HCT116 (cell line): ENCODE measurements at regions not wholly inside any gene's neighbourhood (a gene's known extent, or its start where the extent isn't known, plus 50 kb on each side); places are given as distances from the start of the nearest gene placed in this dataset.

ENCODE experiments used
- ATAC-seq: fragments of 200-7000 bp; cut with Tn5 transposase; 2 replicates; pipeline ENCODE4 v1.9.1; 2020; ENCODE audit warnings: mild to moderate bottlenecking, moderate library complexity
- BruUV-seq: library from RNA; stranded (reverse); fragments of 400-500 nt; replicated peaks from 2 replicates; lab custom pipeline; 2021; lab: Mats Ljungman, UMichigan
- CTCF ChIA-PET: fragments of 300-600 bp; sonication (Branson Sonifier 250); formaldehyde crosslinking; loops from one replicate; lab custom pipeline; 2021; ENCODE audit warnings: antibody characterized with exemption; lab: Charles Lee
- POLR2A ChIA-PET: fragments of 300-600, 350-600 bp; sonication (Branson Sonifier 250); formaldehyde crosslinking; loops from one replicate; lab custom pipeline; 2021; ENCODE audit warnings: antibody characterized with exemption; lab: Charles Lee
- RAD21 ChIA-PET, 2 experiments: fragments of 300-600 bp; sonication (Branson Sonifier 250); formaldehyde crosslinking; loops; one replicate each; lab custom pipeline; 2023; ENCODE audit warnings: low total read pairs in 2 of 2; ENCODE audit not compliant: uncharacterized antibody in 2 of 2, unreplicated experiment in 2 of 2, low non-redundant PET in 1 of 2; lab: Charles Lee
- DNase-seq: peaks from one replicate; pipeline ENCODE4 v3.0.0-alpha.2; 2010; ENCODE audit warnings: low read depth, low spot score
- H2AFZ ChIP-seq: fragments of 200-600 bp; shearing (Covaris generic), sonication (generic); 2 replicates; pipeline ENCODE4 v1.6.1; 2017; ENCODE audit warnings: low read depth, mixed run types, mixed read lengths, antibody characterized with exemption, low read length; ENCODE audit not compliant: poor library complexity, severe bottlenecking
- H3K27ac ChIP-seq: 2 replicates; pipeline ENCODE4 v1.5.1; 2012; ENCODE audit warnings: low read depth, low read length
- H3K27me3 ChIP-seq: fragments of 200-600 bp; sonication (generic); 2 replicates; pipeline ENCODE4 v1.6.1; 2016; ENCODE audit warnings: mixed run types, low read length, mixed read lengths; ENCODE audit not compliant: insufficient read depth
- H3K36me3 ChIP-seq, 2 experiments: fragments of 200-500 bp in 1 of 2; fragments of 200-600 bp in 1 of 2; sonication (Bioruptor generic) in 1 of 2; sonication (generic) in 1 of 2; 2 replicates each; pipeline versions ENCODE4 v1.5.1 to v1.6.1; 2014 to 2016; ENCODE audit warnings: low read length in 2 of 2, inconsistent platforms in 1 of 2, mixed read lengths in 1 of 2, mixed run types in 1 of 2; ENCODE audit not compliant: insufficient read depth in 2 of 2, control insufficient read depth in 1 of 2
- H3K4me1 ChIP-seq, 2 experiments: fragments of 200-600 bp in 1 of 2; sonication (generic) in 1 of 2; 2 replicates each; pipeline versions ENCODE4 v1.5.1 to v1.6.1; 2012 to 2017; ENCODE audit warnings: low read length in 2 of 2, inconsistent platforms in 1 of 2, mild to moderate bottlenecking in 1 of 2, mixed read lengths in 1 of 2, mixed run types in 1 of 2, moderate library complexity in 1 of 2; ENCODE audit not compliant: insufficient read depth in 2 of 2, control insufficient read depth in 1 of 2
- H3K4me2 ChIP-seq: fragments of 200-600 bp; sonication (generic); 2 replicates; pipeline ENCODE4 v1.6.1; 2017; ENCODE audit warnings: mixed run types, low read length, mixed read lengths
- H3K4me3 ChIP-seq, 2 experiments: fragments of 200-600 bp in 1 of 2; sonication (generic) in 1 of 2; replicated peaks in 1 of 2; 2 replicates each; pipeline ENCODE4 v1.5.1; 2011 to 2016; ENCODE audit warnings: low read length in 2 of 2, control low read depth in 1 of 2, low read depth in 1 of 2, mild to moderate bottlenecking in 1 of 2, mixed read lengths in 1 of 2, mixed run types in 1 of 2
- H3K79me2 ChIP-seq: fragments of 200-600 bp; sonication (generic); 2 replicates; pipeline ENCODE4 v1.6.1; 2017; ENCODE audit warnings: mild to moderate bottlenecking, mixed run types, low read length, moderate library complexity, mixed read lengths; ENCODE audit not compliant: insufficient read depth
- H3K9ac ChIP-seq: fragments of 200-600 bp; sonication (generic); 2 replicates; pipeline ENCODE4 v1.6.1; 2016; ENCODE audit warnings: low read length, mixed read lengths
- H3K9me2 ChIP-seq: fragments of 200-600 bp; sonication (generic), shearing (Covaris generic); 2 replicates; pipeline ENCODE4 v1.6.1; 2017; ENCODE audit warnings: mixed run types, mild to moderate bottlenecking, moderate library complexity; ENCODE audit not compliant: insufficient read depth
- H3K9me3 ChIP-seq, 2 experiments: fragments of 200-500 bp in 1 of 2; fragments of 200-600 bp in 1 of 2; sonication (Bioruptor generic) in 1 of 2; sonication (generic) in 1 of 2; 2 replicates each; pipeline ENCODE4 v1.6.1; 2014 to 2017; ENCODE audit warnings: low read length in 2 of 2, mixed read lengths in 2 of 2, inconsistent platforms in 1 of 2, low read depth in 1 of 2, mild to moderate bottlenecking in 1 of 2, mixed run types in 1 of 2, moderate library complexity in 1 of 2; ENCODE audit not compliant: control insufficient read depth in 1 of 2, insufficient read depth in 1 of 2
- H4K20me1 ChIP-seq: fragments of 200-600 bp; sonication (generic), shearing (Covaris generic); 2 replicates; pipeline ENCODE4 v1.6.1; 2017; ENCODE audit warnings: mixed run types, mild to moderate bottlenecking, moderate library complexity; ENCODE audit not compliant: insufficient read depth
- CBX3 ChIP-seq: IDR thresholded peaks from 2 replicates; pipeline ENCODE4 v1.6.1; 2012; ENCODE audit warnings: low read depth
- EZH2 ChIP-seq: fragments of 200-600 bp; sonication (generic); IDR thresholded peaks from 2 replicates; pipeline ENCODE4 v1.6.1; 2017; ENCODE audit warnings: antibody characterized with exemption, mixed run types
- FOSL1 ChIP-seq: IDR thresholded peaks from 2 replicates; pipeline ENCODE4 v1.6.1; 2012; ENCODE audit warnings: low read depth
- JUND ChIP-seq: IDR thresholded peaks from 2 replicates; pipeline ENCODE4 v1.6.1; 2012
- MAX ChIP-seq: IDR thresholded peaks from 2 replicates; pipeline ENCODE4 v1.6.1; 2012
- POLR2AphosphoS5 ChIP-seq: IDR thresholded peaks from 2 replicates; pipeline ENCODE4 v1.6.1; 2011; ENCODE audit warnings: mild to moderate bottlenecking, low read depth, low read length, moderate library complexity
- RAD21 ChIP-seq: IDR thresholded peaks from 2 replicates; pipeline ENCODE4 v1.6.1; 2012; ENCODE audit warnings: low read depth, mild to moderate bottlenecking
- SIN3A ChIP-seq: IDR thresholded peaks from 2 replicates; pipeline ENCODE4 v1.6.1; 2012; ENCODE audit warnings: low read depth
- SP1 ChIP-seq: IDR thresholded peaks from 2 replicates; pipeline ENCODE4 v1.6.1; 2012; ENCODE audit warnings: low read depth
- SRF ChIP-seq: IDR thresholded peaks from 2 replicates; pipeline ENCODE4 v1.6.1; 2012; ENCODE audit warnings: low read depth
- ZNF274 ChIP-seq: fragments of 200-500 bp; sonication (Bioruptor generic); IDR thresholded peaks from 2 replicates; pipeline ENCODE4 v1.6.1; 2014; ENCODE audit warnings: mild to moderate bottlenecking, low read depth, low read length, inconsistent platforms
- intact Hi-C: fragments of 100-400 bp; cut with micrococcal nuclease; formaldehyde crosslinking; loops from 2 replicates; pipeline ENCODE4 v1.10.0; 2022

- no peaks in the 10 kb centered on the region for H3K36me3 ChIP-seq
- BruUV-seq = no TSS peak
- peak overlapping the region in 1 of 2 experiments; percentile 27; a peak in 2 of 4 replicates for H3K4me3 ChIP-seq
- H3K79me2 ChIP-seq = no peaks in the 10 kb centered on the region
- no peaks in the 10 kb centered on the region for H3K27me3 ChIP-seq
- ATAC-seq (peak; percentile 82), DNase-seq (peak; percentile 79)
- ChIA-PET RAD21 (no interaction called here), POLR2A (no interaction called here), CTCF (no interaction called here)
- 0 out of 2 replicates have a peak overlapping the region, but pooled peaks have one; percentile 16 for H3K9ac ChIP-seq
- H3K9me2 ChIP-seq = no peaks in the 10 kb centered on the region
- H3K27ac ChIP-seq = peak overlapping the region; percentile 48
- no peaks in the 10 kb centered on the region for H3K9me3 ChIP-seq
- H3K4me1 ChIP-seq = peaks cover 11 to 24% of the 10 kb centered on the region in 2 experiments
- H2AFZ ChIP-seq = peak overlapping the region; percentile 89
- intact Hi-C loops = loop anchor here (5.0 kb wide), 2 partner anchors 167 to 872 kb away; no protein-coding TSS in a partner anchor
- peak overlapping the region; percentile 65 for H3K4me2 ChIP-seq
- TF ChIP-seq ZNF274 (no peak), JUND (peak; percentile 81), EZH2 (no peak), CBX3 (peak; percentile 55; the same call in 1 of the 2 replicates), SP1 (peak; percentile 78), MAX (peak; percentile 54; the same call in 1 of the 2 replicates), POLR2AphosphoS5 (0 out of 2 replicates have a peak, but pooled peaks have one; percentile 31), FOSL1 (peak; percentile 70), SIN3A (no peak), SRF (peak; percentile 96), RAD21 (peak; percentile 8; the same call in 1 of the 2 replicates)
- no peaks in the 10 kb centered on the region for H4K20me1 ChIP-seq
Measured at GRCh38 chr1:244214009-244214967, 163.2 kb downstream of the ZBTB18 start.
